Omental fat pad (tissue), 3 donors: ENCODE measurements at regions not wholly inside any gene's neighbourhood (a gene's known extent, or its start where the extent isn't known, plus 50 kb on each side); places are given as distances from the start of the nearest gene placed in this dataset.
"Not testable (repeated sequence)": the region's sequence is repeated elsewhere in the genome, so short reads cannot be mapped to it uniquely, and the experiment has no call there.

Experiments
- ATAC-seq: fragments of 150-250 bp; one replicate; pipeline ENCODE4 v1.9.1; 2016; ENCODE audit warnings: mild to moderate bottlenecking, moderate library complexity; ENCODE audit not compliant: low FRiP score
- DNase-seq: peaks from one replicate; pipeline ENCODE4 v3.0.0-alpha.2; 2019; ENCODE audit warnings: low spot score
- CTCF ChIP-seq, 3 donors: fragments of 450-650 bp; IDR thresholded peaks; one replicate each; pipeline ENCODE4 v1.5.1; 2016 to 2017; ENCODE audit warnings: antibody characterized with exemption in 3 of 3, mild to moderate bottlenecking in 3 of 3, moderate library complexity in 2 of 3

GRCh38 chr4:154164931-154165839, 326.4 kb downstream of the DCHS2 start:
- DNase-seq (no peak), ATAC-seq (peak; percentile 95)
- TF ChIP-seq CTCF (IDR thresholded peaks at IDR 0.05), result no peak

DNA sequence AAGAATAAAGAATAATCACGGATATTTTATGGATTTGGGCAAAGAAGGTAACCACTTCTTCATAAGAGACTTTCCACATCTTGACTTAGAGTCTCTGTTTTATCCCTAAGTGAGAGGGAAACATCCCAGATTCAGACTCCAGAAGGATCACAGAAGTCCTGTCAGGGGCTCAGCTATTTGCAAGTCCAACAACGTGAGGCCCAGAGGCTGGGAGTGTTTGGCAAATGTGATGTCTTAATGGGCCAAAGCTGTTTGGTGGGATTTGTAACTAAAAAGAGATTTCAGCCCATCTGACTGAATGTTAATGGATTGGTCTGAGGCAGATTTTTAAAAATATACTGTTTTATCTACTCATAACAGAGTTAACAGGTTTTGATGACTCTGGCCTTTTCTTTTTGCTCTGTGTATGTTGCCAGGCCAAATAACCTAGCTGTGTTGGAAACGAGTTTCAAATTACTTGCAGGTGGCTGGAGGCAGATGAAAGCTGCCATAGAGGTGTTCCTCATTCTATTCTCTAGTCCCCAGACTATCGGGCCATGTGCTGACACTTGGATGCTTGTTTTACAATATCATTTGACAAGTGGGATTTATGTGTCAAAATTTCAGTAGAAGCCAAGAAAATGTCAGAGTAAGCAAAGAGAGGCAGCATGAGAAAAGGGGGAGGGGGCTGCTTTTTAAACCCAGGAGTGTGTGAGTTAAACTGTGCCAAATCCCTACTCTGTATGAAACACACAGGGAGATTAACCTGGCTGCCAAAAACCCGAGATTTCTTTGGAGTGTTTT, 330.9 kb downstream of the DCHS2 start:
- DNase-seq, result no peak
- no peak for TF ChIP-seq CTCF (IDR thresholded peaks at IDR 0.05)
- ATAC-seq, result no peak

GRCh38 chr4:154158361-154159155, 333.0 kb downstream of the DCHS2 start:
- no peak for TF ChIP-seq CTCF (IDR thresholded peaks at IDR 0.05)
- ATAC-seq (no peak), DNase-seq (no peak)

GRCh38 chr4:154152546-154152945, 339.1 kb downstream of the DCHS2 start:
- TF ChIP-seq CTCF (IDR thresholded peaks at IDR 0.05), result no peak
- ATAC-seq (no peak), DNase-seq (no peak)

- not testable (repeated sequence) for ATAC-seq, DNase-seq
These were observed 342.4 kb downstream of the DCHS2 start for GRCh38 chr4:154149236-154149635.

- TF ChIP-seq CTCF (IDR thresholded peaks at IDR 0.05), result no peak
- no peak for ATAC-seq
- no peak for DNase-seq
These were observed 347.9 kb downstream of the DCHS2 start for GRCh38 chr4:154143720-154144119.

DNA sequence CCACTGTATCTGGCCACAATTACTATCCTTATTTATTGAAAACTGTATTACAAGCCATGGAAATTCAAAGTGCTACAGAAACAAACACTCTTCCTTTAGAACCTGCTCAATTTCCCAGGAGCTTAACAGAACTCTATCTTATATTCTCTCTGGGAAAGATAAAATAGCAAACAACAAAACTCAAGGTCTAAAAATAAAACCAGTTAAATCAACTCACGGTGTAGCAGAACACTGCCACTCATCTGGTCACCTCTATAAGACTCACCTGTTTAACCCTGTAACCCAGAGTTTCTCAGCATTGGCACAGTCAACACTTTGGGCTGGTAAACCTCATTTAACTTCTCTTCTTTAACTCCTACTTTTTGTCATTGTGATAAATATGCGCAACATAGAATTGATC, 348.9 kb downstream of the DCHS2 start:
- DNase-seq (no peak), ATAC-seq (no peak)
- no peak for TF ChIP-seq CTCF (IDR thresholded peaks at IDR 0.05)
